G401.6 (cell line): ENCODE measurements at regions not wholly inside any gene's neighbourhood (a gene's known extent, or its start where the extent isn't known, plus 50 kb on each side); places are given as distances from the start of the nearest gene placed in this dataset.

Source experiments
- FAIRE-seq: peaks from 2 replicates; lab custom pipeline; 2012; peaks lifted over from hg19 to GRCh38; lab: Jason Lieb, UNC

DNA sequence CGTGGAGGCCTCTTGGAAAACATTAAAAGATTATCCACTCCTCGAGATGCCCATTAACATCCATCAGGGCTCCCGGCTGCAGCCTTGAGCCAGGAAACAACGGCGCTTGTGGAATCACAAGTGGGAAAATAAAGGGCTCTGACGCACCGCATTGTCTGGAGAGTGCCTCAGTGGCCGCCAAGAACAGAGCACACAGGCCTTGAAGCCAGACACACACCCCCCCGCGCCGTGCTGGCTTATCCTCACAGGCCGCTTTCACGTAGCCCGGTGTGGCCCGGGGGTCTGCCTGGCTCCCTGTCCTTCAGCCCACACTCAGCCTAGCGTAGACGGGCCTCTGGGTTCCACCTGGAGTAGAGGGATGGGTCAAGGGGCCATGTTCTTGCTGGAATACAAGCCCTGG, 1020.5 kb downstream of the BRD1 start:
- FAIRE-seq: no peak

DNA sequence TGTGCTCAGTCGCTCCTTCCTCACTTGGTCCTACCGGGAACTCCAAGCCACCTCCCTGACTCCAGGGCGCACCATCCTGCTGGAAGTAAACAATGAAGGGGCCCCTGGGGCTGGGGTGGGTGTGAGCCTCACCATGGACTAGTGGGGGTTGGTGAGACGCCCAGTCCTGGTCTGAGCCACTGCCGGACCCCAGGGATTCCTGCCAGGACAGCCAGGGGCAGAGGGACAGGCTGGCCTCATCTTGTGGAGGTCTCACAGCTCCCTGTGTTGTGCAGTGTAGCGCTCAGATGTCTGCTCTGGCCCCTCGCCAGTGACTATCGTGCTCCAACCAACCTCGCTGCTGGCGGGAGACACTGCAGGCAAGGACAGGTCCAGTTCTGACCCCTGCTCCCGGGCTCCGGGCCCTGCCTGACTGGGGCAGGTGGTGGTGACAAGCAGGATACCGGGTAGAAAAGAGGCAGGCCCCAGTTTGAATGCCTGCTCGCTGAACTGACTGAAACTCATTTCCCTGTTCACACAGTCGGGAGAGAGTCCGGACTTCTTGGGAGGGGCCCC, 1021.4 kb downstream of the BRD1 start:
- no peak for FAIRE-seq

DNA sequence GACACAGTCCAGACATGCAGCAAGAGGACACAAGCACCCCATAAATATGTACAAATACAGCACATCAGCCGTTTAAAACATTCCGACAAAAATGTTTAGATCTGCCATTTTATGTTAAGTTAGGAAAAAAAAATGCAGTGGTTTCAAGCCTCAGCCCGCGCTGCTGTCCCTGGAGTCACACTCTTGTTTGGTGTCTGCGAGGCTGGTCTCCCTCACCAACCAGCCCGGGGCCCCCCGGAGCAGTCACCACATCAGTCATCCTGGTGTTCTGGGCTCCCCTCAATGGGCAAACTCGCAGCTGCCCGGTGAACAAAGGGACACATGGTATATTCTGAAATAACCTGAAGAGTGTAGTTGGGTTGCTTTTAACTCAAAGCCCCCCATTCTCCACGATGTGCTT, 1022.2 kb downstream of the BRD1 start:
- FAIRE-seq: no peak

DNA sequence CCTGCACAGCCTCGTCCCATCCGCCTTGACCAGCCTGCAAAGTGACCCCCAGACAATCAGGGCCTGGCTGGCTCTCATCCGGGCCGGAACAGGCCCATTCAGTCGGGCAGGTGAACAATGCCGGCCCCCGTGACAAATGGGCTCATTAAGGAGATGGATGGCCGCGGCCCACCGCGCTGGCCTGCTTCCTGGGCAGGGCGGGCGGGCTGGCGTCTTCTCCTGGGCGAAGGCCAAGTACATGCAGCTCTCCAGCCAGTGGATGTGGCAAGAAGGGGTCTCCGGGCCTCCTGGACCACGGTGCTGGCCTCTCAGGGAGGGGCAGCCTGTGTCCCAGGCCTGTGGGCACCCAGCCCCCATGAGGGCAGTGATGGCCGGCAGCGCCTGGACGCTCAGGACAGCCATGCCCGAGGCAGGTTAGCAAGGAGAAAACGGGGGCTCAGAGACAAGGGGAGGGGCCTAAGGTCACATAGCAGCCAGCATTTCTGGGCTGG, 1022.8 kb downstream of the BRD1 start:
- no peak for FAIRE-seq

DNA sequence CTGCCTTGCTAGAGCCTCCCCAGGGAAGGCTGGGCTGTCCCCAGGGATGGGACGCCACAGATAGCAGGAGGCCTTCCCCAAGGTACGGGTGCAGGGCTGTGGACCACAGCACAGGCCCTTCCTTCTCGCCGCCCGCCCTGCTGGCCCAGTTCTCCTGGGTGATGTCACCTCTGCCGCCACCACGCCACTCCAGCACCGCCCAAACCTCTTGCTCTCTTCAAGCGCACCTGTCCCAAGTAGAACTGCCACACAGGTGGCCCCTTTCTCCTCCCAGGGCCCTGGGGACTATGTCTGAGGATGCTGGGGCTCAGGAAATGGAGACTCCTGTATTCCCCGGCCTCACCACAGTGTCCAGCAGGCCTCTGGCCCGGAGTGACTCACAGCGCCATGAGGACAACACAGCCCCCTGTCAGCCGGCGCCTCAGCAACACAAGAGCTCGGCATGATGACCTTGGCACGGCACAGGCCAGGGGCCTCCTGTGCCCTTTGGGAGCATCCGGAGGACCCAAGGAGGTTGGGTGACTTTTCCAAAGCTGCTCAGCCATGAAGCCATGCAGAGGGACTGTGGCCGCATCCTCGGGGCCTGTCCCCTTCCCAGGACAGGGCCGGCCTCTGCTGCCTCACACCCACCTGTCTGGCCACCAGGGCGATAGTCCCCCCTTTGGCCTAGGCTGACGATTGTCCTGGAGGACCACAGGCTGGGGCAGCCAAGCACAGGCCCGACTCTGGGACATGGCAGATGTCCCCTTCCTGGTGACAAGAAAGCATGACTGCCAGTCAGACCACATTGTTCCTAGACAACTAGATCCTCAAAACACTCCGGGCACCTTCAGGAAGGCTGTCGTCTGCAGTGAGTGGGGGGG, 1023.5 kb downstream of the BRD1 start:
- FAIRE-seq: no peak

DNA sequence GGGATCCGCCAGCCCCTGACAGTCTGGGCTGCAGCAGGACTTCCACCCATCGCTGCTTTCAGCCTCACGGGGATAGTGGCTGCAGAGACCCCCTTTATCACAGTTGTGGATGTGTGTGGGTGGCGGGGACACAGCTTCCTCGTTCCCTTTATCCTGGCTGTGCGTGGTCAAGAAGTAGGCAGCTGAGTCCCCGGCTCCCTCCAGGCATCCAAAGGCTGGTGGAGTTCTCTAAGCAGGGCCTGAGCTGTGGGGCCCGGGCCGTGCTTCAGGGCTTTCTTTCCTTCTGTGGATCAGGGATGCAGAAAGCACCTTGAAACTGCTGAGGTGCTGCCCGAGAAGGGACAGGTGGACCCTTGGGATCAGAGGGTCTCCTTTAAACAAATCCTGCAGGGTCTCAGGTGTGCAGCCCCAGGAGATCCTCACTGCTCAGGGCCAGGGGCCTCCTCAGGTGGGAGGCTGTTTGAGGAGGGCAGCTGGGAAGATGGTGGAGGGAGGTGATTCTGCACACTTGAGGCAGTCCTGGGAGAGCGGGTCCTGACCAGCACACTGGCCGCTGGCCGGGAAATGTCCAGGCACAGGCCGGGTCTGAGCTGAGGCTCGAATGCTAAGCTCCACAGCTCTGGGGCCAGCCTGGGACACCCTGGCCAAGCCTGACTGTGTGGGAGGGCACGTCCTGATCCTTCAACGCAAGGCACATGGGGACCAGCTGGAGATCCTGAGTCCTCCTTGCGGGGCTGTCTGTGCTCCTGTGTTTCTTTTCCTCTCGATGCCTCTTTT, 1024.3 kb downstream of the BRD1 start:
- FAIRE-seq: no peak

DNA sequence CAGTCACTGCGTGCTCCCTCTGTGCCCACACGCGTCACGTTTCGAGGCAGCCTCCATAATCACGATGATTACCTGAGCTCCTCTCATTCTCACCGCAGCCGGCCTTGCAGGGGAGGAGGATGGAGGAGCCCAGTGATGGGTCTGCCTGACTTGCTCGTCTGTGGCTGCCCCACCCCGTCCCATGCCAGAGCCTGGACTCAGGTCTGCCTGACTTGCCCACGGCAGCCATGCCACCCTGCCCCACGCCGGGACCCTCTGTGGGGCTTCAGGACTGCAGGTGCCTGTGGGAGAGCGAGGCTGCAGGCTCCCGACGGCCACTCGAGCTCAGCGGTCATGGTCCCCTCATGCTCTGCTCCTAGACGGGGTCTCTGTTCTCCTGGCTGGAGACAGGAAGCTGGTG, 1025.1 kb downstream of the BRD1 start:
- FAIRE-seq: no peak

DNA sequence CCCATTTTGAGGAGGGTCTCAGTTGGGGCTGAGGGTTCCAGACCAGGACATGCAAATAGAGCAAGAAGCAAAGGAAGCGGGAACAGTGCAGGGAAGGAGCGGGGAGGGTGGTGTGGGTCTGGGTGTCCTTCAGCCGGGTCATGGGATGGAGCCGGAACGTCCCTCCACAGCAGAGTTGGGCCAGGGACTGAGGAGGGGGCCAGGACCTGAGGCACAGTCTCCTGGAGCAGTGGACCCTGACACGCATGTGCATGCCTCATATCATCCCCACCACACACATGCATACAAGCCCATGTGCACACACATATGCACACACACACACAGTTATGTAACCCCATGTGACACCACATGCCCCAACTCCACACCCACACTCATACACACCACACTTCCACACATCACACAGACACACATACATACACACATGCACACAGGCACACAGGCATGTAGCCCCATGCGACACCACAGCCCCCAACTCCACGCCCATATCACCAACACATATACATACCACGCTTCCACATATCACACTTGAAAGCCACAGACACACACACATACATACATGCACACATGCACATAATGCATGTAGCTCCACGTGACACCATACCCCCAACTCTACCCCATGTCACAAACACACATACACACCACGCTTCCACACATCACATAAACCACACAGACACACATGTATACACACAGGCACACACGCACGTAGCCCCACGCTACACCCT, 1026.6 kb downstream of the BRD1 start:
- FAIRE-seq: no peak

DNA sequence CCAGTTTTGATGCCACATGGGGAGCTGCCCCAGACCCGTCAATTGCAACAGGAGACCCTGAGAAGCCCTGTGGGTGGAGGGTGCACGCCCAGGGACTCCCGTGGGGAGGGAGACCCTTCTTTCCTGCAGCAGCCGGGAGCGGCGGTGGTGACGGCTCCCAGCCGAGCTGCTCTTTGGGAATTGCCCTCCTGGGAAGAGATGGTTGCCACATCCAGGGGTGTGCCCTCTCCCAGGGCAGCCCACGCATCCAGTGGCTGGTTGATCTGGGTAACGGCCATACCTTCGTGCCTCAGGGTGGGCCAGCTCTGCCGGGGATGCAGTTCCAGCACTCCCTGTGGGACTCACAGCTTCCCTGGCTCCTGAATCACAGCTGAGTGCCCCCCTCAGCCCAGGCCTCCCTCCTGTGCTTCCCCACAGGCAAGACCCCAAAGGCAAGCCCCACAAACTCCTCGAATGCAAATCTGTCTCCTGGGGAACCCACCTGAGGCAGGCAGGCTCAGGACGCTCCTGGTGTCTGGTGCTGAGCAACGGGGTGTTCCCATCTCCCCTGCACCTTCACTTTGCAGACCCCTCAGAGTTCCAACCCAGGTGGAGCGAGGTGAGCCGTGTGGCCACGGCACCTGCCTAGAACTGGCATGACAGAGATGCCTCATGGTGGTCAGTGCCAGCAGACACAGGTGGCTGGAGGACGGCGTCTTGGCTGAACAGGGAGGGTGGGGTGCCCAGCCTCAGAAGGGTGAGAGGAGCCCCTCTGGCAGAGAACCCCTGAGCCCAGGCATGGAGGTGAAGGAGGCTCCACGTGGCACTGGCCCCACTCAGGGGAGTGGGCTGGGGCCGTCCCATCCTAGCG, 1027.4 kb downstream of the BRD1 start:
- no peak for FAIRE-seq

DNA sequence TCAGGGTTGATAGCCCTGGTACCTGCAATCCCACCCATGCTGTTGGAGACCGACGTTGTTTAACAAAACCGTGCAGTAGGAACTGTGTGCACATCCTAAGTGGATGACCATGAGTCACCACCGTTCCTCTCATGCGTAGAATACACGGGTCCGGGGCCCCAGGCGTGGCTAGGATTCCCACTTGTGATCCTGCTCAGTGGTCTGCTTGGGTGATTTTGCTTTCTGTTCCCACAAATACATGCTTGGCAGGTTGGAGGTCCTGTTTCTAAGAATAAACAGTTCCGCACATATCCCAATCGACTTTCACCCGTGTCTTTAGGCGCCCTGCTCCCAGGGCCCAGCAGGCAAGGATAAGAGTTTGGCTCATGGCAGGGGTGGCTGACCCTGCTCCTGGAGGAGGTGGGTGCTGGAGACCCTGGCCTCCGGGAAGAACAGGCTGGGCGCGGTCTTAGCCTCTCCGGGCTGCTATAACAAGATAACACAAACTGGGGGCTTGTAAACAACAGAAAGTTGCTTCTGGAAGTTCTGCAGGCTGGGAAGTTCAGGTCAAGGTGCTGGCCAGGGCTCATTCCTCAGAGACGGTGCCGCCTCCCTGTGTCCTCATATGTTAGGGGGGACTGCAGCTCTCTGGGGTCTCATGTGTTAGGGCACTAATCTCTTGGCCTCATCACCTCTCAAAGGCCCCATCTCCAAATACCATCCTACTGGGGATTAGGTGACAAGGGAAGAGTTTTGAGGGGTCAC, 1028.3 kb downstream of the BRD1 start:
- FAIRE-seq: no peak

DNA sequence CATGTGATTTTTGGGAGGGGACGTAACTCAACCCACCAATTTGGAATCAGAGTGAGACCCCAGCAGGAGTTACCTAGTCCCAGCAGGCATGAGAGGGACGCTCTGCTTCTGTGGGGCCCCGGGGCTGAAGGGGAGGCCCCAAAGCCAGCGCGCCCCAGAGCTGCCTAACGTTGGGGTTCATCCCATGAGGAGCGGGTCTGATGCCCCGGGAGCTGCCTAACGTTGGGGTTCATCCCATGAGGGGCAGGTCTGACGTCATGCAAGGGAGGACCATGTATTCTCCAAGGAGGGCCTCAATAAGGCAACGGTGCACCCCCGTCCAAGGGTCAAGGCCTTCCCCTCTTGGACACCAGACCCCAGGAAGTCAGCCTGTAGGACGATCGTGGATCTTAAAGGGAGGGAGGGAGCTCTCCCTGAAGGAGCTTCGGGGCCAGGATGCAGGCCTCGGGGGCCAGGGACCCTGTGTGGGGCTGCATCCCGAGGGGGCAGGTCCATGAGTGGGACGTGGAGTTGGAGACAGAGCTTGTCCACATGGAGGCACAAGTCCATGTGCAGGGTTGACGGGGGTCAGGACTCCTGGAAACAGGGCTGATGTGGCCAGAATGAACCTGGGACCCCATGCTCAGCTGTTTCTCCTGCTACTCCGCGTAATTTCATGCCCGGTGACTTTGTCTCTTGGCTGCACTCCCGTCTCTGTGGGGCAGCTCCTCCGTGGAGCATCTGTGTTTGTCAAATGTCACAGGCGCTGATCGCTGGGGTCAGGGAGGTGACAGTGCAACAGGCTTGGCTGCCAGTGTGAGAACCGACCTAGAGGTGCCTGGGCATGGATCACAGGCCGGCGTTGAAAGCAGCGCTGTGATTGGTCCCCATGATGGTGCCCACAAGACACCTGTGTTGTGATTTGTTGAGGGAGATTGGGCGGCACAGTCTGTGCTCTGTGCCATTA, 1029.1 kb downstream of the BRD1 start:
- no peak for FAIRE-seq

DNA sequence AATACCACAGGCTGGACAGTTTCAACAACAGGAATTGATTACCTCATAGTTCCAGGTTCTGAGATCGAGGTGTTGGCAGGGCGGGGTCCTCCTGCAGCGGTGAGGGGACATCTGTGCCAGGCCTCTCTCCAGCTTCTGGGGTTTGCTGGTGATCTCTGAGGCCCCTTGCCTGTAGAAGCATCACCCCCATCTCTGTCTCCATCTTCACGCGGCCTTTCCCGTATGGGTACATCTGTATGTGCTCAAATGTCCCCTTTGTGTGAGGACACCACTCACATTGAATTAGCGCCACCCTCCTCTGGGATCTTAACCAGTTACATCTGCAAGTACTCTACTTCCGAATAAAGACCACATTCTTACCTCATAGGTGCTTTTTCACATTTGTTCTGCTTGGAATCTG, 1029.9 kb downstream of the BRD1 start:
- FAIRE-seq: no peak

DNA sequence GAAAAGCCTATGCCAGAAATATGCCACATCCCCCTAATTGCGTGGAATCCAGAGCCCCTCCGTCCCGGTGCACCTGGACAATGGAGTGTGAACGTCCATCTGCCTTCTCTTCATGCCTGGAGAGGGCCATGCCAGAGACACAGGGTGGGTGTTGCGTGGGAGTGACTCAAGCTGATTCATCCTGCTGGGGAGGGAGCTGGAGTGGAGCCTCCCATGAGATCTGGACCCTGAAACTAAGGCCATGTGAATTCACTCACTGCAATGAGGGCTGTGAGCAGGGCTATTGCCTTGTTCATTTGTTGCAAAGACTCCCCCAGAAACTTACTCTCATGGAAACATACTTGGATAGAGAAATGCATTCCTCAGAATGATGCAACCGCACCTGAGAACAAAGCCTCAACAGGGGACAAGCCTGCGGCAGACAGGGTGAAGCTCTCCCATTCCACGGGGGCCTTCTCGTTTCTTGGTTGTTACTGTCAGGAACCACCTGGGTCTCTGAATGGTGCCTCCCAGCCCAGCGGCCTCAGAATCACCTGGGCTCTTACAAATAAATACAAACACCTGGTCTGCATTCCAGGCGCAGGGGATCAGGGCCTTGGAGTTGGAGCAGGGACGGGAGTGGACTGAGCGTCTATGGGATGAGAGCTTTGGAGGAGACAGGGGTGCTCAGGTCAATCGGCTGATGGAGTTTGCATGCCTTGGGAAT, 1031.2 kb downstream of the BRD1 start:
- no peak for FAIRE-seq

DNA sequence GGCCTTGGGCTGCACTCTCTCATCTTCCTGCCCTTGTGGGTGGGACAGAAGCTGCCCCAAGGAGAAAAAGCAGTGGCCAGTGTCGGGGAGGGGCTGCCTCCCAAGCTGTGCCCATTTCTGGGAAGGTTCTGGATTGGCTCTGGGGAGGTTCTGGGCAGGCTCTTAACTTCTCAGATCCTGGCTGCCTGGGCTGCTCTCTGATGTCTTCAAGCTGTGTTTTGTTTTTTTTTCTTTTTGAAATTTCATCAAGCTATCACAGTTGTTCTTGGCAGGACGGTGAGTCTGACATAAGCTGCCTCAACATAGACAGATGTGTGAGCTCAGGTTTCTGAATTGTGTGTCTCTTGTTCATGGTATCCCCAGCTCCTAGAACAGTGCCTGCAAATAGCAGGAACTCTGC, 1032.0 kb downstream of the BRD1 start:
- FAIRE-seq: no peak

DNA sequence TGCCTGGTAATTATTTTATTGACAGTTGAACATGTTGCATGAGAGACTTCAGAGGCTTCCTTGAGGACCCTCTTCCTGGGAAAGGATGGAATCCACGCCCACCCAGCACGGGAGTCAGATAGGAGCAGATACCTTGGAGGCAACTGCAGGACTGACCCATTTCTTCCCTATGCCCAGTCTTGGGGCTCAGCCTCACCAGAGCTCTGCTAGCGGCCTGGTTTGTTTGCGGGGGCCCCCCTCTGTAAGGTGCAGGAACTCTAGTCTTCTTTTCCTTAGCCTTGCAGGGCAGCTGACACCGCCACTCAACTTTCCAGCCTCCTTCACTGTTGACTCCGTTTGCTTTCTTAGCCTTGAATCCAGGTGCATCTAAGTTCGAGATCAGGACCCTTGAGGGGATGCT, 1032.8 kb downstream of the BRD1 start:
- no peak for FAIRE-seq

DNA sequence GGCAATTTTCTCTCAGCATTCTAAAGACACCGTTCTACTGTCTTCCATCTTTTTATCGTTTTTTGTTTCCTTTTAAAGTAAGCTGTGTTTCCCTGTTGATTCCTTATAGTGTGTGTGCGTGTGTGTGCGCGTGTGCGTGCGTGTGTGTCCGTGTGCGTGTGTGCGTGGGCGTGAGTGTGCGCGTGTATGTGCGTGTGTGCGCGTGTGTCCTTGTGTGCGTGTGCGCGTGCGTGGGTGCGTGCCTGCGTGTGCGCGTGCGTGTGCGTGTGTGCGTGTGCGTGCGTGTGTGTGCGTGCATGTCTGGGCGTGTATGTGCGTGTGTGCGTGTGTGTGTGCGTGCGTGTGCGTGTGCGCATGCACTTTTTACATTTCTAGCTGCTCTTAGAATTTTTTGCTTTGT, 1033.7 kb downstream of the BRD1 start:
- no peak for FAIRE-seq

DNA sequence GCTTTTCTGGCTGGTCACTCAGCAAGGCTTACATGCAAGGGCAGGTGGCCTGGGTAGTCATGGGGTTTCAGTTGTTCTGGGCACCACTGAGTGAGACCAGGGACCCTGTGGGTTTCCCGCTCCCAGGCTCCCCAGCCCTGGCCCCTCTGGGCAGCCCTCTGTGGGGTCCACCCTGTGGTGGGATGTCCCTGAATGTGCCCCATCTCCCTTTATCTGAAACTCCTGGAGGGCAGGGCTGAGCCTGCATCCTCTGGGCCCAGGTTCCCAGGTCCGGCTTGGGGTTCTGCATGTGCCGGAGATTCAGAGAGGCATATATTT, 1041.0 kb downstream of the BRD1 start:
- FAIRE-seq: no peak

DNA sequence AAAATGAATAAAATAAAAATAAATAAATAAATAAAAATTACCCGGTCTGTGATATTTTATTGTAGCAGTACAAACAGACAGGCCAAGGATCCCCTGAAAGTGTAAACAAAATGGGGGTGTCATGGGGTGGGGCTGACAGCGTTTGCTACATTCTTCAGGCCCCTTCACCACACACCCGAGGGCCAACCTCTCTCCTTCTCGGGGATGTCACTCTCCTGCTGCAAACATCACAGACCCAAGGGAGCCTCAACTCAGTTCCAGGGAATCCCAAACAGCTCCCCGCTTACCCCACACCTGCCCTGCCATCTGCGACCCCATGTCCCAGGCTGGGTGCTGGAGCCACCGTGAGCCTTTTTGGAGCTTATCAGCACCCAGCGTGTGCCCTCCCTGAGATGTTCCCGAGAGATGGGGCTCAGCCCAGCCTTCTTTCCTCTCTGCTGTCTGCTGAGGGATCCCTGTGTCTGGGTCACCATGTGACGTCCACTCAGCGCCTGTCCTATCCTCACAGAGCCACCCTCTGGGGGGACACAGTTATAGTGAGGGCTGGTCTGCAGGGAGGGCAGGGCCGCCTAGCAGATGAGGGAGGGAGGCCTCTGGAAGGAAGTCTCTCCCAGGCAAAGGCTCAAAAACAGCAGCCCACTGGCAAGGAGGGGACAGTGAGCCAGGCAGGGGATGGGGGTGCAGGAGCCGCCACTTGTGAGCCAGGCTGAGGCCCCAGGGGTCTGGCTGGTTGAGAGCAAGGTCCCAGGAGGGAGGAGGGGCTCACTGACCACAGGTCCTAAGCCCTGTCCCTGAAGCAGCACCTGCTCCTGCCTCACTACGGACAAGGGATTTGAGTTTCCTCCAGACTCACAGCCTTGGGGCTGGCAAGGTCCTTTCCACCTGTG, 1041.6 kb downstream of the BRD1 start:
- FAIRE-seq: no peak
